SH-SY5Y (cell line): ENCODE measurements at regions not wholly inside any gene's neighbourhood (a gene's known extent, or its start where the extent isn't known, plus 50 kb on each side); places are given as distances from the start of the nearest gene placed in this dataset.

Experiments
- GATA2 ChIP-seq: IDR thresholded peaks from 2 replicates; pipeline ENCODE4 v1.6.1; 2011; ENCODE audit warnings: mild to moderate bottlenecking, low read depth, low read length
- GATA3 ChIP-seq: IDR thresholded peaks from 2 replicates; pipeline ENCODE4 v1.6.1; 2011; ENCODE audit warnings: low read depth, mild to moderate bottlenecking, low read length, moderate library complexity

- TF ChIP-seq GATA3 (no peak), GATA2 (no peak)
These were observed 518.0 kb downstream of the RFPL4B start for GRCh38 chr6:112865131-112865530.
